ENCODE measurements at regions not wholly inside any gene's neighbourhood (a gene's known extent, or its start where the extent isn't known, plus 50 kb on each side); places are given as distances from the start of the nearest gene placed in this dataset.

DNA sequence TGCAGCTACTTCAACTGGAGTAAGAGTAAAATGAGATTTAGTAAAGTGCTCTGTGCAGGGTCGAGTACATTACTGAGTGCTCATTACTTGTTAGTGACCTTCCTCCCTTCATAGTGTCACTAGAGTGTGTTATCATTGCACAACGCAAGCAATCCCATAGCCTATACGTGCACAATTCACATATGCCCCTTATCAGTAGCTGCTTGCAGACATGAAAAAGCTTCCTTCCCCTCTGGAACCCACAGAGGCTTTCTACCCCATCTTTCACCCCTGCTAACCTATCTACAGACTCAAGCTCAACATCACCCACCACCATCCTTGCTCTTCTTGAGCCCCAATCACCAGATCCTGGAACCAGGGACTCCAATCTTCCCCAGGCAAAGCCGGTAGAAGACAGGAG, 59.3 kb downstream of the C7orf25 start:
- Mint-ChIP-seq H3K4me3 (no peak overlapping the region), H3K4me1 (no peaks in the 10 kb centered on the region), H3K36me3 (ENCODE audit: low read depth) (no peaks in the 10 kb centered on the region), H3K27ac (no peak overlapping the region), H3K27me3 (ENCODE audit: insufficient read depth) (peaks cover 5% of the 10 kb centered on the region), H3K9me3 (no peaks in the 10 kb centered on the region)
- no peaks in the 10 kb centered on the region for H3K36me3 ChIP-seq (ENCODE audit: control insufficient read depth, insufficient read depth, low read length)
- no peak overlapping the region for H3K9ac ChIP-seq (ENCODE audit: extremely low read depth, low read length, poor library complexity, severe bottlenecking)
- no peaks in the 10 kb centered on the region for H3K4me1 ChIP-seq (ENCODE audit: control insufficient read depth, insufficient read depth, low read length)
- H3K4me3 ChIP-seq (ENCODE audit: low read length), result no peak overlapping the region
- no peaks in the 10 kb centered on the region for H3K27me3 ChIP-seq (ENCODE audit: control insufficient read depth, insufficient read depth, low read length, poor library complexity, severe bottlenecking)
- H3K9me3 ChIP-seq (ENCODE audit: control insufficient read depth, low read length), result no peaks in the 10 kb centered on the region
- H3K27ac ChIP-seq (ENCODE audit: low read depth, low read length), result no peak overlapping the region
- 90 to 100% methylated on average over 2 to 3 of the region's 4 CpGs for WGBS, 2 experiments (ENCODE audit: insufficient coverage in 1 of 2, insufficient read length in 1 of 2)
- DNase-seq, result no peak
- TF ChIP-seq, protein P1, sequence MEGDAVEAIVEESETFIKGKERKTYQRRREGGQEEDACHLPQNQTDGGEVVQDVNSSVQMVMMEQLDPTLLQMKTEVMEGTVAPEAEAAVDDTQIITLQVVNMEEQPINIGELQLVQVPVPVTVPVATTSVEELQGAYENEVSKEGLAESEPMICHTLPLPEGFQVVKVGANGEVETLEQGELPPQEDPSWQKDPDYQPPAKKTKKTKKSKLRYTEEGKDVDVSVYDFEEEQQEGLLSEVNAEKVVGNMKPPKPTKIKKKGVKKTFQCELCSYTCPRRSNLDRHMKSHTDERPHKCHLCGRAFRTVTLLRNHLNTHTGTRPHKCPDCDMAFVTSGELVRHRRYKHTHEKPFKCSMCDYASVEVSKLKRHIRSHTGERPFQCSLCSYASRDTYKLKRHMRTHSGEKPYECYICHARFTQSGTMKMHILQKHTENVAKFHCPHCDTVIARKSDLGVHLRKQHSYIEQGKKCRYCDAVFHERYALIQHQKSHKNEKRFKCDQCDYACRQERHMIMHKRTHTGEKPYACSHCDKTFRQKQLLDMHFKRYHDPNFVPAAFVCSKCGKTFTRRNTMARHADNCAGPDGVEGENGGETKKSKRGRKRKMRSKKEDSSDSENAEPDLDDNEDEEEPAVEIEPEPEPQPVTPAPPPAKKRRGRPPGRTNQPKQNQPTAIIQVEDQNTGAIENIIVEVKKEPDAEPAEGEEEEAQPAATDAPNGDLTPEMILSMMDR (conservative IDR thresholded peaks at IDR 0.05), result no peak

- H3K4me1 ChIP-seq (ENCODE audit: control insufficient read depth, insufficient read depth, low read length), result no peaks in the 10 kb centered on the region
- no peak overlapping the region for H3K4me3 ChIP-seq (ENCODE audit: low read length)
- Mint-ChIP-seq H3K4me3 (no peak overlapping the region), H3K36me3 (ENCODE audit: low read depth) (no peaks in the 10 kb centered on the region), H3K27ac (no peak overlapping the region), H3K9me3 (no peaks in the 10 kb centered on the region), H3K27me3 (ENCODE audit: insufficient read depth) (no peaks in the 10 kb centered on the region), H3K4me1 (peaks cover 7% of the 10 kb centered on the region)
- H3K27me3 ChIP-seq (ENCODE audit: control insufficient read depth, insufficient read depth, low read length, poor library complexity, severe bottlenecking), result no peaks in the 10 kb centered on the region
- DNase-seq, result peak; percentile 82
- 68 to 70% methylated on average over 10 to 12 of the region's 12 CpGs for WGBS, 2 experiments (ENCODE audit: insufficient coverage in 1 of 2, insufficient read length in 1 of 2)
- H3K9ac ChIP-seq (ENCODE audit: extremely low read depth, low read length, poor library complexity, severe bottlenecking), result no peak overlapping the region
- TF ChIP-seq, protein P1 (conservative IDR thresholded peaks at IDR 0.05), result peak; percentile 76
- H3K9me3 ChIP-seq (ENCODE audit: control insufficient read depth, low read length), result no peaks in the 10 kb centered on the region
- no peaks in the 10 kb centered on the region for H3K36me3 ChIP-seq (ENCODE audit: control insufficient read depth, insufficient read depth, low read length)
- H3K27ac ChIP-seq (ENCODE audit: low read depth, low read length), result no peak overlapping the region
Observed at GRCh38 chr7:42843205-42843800, 68.6 kb downstream of the C7orf25 start.

GRCh38 chr7:42834676-42835075, 77.2 kb downstream of the C7orf25 start:
- Mint-ChIP-seq H3K4me1 (no peaks in the 10 kb centered on the region), H3K36me3 (ENCODE audit: low read depth) (no peaks in the 10 kb centered on the region), H3K27ac (no peak overlapping the region), H3K9me3 (no peaks in the 10 kb centered on the region), H3K4me3 (no peak overlapping the region), H3K27me3 (ENCODE audit: insufficient read depth) (peaks cover 3% of the 10 kb centered on the region)
- Histone ChIP-seq H3K27ac (ENCODE audit: low read depth, low read length) (no peak overlapping the region), H3K27me3 (ENCODE audit: control insufficient read depth, insufficient read depth, low read length, poor library complexity, severe bottlenecking) (no peaks in the 10 kb centered on the region), H3K9me3 (ENCODE audit: control insufficient read depth, low read length) (no peaks in the 10 kb centered on the region), H3K4me1 (ENCODE audit: control insufficient read depth, insufficient read depth, low read length) (no peaks in the 10 kb centered on the region), H3K36me3 (ENCODE audit: control insufficient read depth, insufficient read depth, low read length) (no peaks in the 10 kb centered on the region), H3K9ac (ENCODE audit: extremely low read depth, low read length, poor library complexity, severe bottlenecking) (no peak overlapping the region), H3K4me3 (ENCODE audit: low read length) (no peak overlapping the region)
- no peak for DNase-seq
- TF ChIP-seq, protein P1 (conservative IDR thresholded peaks at IDR 0.05), result no peak

Measured in endodermal cell (in vitro differentiated cells).